Central memory CD4-positive, alpha-beta T cell (primary cell): ENCODE measurements at regions not wholly inside any gene's neighbourhood (a gene's known extent, or its start where the extent isn't known, plus 50 kb on each side); places are given as distances from the start of the nearest gene placed in this dataset.
"Not testable (repeated sequence)": the region's sequence is repeated elsewhere in the genome, so short reads cannot be mapped to it uniquely, and the experiment has no call there.

Experiments
- DNase-seq: peaks from one replicate; pipeline ENCODE4 v3.0.0; 2022

DNA sequence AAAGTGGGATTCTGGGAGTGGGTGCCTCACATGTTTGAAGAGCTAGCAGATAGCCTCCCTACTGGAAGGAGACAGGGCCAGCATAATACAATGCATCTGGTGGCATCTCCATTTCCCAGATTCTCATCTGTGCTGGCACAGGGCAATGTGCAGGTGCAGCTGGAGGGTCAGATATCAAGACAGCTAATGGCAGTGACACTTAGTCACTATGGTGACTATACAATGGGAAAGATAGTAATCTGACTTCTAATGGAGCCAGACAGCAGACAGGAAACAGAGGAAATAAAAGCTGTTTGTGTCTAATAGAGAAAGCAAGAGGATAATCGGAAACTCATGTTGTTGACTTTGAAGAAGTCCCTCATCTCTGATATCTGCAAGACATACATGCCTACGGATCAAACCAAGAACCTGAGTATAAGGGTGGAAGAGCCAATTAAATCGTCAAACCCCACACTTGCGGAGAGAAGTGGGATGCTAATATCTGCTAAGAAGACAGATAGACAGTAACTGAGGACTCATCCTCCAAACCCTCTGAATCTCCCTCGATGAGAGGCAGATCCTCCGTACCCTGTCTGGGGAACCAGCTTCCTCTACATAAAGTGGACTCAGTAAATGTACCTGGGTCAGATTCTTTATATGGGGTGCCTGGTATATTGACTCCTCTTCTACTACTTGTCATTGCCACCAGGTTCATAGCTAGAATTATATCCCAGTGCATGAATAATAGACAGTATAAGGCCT lies 692.7 kb downstream of the SOCS6 start:
- no peak for DNase-seq

DNA sequence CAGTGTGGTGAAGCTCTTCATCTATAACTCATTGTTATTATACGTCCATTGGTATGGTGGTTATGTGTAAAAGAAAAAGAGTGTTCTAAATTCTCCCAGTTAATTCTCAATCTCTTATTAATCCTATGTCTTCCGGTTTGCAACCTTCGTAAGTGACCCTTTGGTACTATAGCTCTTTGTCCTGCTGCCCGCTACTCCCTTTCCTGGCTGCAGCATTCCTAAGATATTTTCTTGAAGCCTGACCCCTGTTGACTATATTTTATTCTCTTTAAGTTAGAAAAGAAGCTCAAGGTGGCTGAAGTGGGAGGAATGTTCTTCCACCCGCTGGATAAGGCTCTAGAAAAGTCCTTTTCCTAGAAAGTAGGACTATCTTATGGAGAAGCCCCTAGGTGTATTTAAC lies 684.8 kb downstream of the SOCS6 start:
- no peak for DNase-seq

DNA sequence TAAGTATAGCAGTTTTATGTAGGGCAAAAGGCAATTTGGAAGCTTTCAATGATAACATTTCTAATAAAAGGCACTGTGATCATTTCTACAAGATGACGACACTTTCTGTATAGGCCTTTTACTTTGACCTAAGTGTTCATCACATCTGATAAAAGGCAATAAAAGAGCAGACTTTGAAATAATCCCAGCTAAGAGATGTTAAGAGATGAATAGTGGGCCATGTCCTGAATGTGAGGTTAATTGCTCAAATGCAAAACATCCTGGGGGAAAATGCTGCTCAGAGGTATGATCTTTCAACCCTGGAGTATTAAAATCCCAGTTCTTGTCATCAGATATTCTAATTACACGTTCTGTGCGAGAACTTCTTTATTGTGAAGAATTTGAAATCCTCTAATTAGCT lies 677.6 kb downstream of the SOCS6 start:
- DNase-seq: no peak

DNA sequence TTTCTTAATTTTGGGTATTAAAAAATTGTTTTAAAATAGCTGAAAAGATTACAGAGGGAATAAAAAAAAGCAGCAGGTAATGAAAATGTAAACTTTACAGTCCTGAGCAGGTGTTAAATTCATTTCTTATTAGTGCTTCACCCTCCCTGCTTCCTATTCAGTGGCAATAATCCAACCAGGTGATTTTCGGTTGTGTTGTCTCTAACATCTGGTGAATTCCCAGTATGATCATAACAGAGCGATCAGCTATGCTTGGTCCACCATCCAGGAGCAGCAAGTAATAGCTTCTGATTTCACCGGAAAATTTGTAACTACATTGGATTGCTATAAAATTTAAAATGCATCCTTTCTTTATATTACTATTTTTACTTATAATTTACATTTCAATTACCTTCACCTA lies 673.1 kb downstream of the SOCS6 start:
- no peak for DNase-seq

DNA sequence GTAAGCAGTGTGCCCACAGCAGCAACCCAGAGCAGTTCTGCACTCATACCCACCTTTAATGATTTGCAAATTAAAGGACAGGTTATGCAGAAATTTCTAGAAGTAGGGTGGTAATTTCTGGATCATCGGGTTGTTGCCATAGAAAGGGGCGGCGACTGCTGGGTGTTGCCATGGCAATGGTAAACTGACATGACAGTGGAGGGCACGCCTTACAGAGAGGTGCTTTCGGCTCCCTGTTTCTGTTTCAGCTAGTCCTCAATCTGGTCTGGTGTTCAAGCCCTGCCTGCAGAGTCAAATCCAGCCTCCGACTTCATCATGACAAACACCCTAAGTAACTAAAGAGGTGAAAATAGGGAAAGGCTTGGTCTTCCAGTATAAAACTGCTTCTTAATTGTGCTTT lies 667.7 kb downstream of the SOCS6 start:
- DNase-seq: no peak

DNA sequence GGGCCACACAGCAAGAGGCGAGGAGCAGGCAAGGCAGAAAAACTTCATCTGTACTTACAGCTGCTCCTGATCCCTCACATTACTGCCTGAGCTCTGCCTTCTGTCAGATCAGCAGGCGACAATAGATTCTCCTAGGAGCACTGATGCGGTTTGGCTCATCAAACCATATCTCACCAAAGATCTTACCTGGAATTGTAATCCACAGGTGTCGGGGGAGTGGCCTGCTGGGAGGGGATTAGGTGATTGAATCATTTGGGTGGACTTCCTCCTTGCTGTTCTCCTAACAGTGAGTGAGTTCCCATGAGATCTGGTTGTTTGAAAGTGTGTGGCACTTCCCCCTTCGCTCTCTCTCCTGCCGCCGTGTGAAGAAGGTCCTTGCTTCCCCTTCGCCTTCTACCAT lies 647.3 kb downstream of the SOCS6 start:
- no peak for DNase-seq

DNA sequence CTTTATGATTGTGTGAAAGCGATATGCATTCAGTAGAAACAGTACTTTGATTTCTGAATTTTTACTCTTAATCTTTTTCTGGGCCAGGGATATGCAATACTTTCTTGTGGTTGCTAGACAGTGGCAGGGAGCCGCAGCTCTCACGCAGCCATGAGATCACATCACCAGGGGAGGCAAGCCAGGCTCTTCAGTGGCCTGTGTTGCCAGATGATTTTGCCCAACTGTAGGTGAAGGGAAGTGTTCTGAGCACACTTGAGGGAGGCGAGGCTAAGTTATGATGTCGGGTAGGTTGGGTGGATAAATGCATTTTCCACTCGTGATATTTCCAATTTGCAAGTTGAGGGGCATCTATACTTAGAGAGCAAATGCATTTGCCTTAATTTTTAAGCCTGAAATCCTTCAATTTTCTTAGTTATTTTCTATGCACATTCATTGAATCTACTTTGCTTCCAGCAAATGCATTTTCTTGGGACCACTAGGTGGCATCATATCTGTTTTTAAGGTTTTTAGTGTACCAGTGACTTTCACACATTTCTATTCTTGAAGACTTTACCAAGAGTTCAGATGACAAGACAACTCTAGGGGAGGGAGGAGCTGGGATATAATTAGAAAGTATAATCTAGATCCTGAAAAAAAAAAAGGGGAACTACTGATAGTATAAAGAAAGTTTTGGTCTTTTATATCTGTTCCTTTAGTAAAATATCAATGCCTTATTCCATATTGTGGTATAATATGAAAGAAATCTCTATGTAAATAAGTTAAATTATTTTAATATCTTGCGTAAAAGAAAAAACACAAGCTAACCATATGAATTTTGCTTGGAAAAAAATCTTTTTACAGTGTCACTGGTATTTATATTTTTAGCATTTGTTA lies 643.3 kb downstream of the SOCS6 start:
- DNase-seq: no peak

DNA sequence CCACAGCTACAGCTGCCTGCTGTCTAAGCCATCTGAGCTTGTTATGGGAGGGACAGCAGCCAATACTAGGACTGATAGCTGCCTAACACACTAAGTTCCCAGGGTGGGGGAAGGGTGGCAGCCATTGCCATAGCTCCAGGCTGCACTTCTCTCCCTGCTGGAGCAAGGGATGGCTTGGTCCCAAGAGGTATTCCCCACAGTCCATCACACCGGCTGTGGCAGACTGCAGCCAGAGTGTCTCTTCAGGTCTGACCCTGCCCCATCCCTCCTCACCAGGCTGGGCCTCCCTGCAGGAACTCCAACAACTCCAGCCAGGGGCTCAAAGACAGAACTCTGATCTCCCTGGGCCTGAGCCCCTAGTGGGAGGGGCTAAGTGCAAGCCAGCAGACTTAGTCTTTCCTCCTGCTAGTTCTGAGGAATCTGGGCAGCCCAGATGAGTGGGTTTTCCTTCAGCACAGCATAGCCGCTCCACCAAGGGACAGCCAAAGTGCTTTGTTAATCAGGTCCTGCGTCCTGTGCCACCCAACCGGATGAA lies 632.1 kb downstream of the SOCS6 start:
- DNase-seq: no peak

DNA sequence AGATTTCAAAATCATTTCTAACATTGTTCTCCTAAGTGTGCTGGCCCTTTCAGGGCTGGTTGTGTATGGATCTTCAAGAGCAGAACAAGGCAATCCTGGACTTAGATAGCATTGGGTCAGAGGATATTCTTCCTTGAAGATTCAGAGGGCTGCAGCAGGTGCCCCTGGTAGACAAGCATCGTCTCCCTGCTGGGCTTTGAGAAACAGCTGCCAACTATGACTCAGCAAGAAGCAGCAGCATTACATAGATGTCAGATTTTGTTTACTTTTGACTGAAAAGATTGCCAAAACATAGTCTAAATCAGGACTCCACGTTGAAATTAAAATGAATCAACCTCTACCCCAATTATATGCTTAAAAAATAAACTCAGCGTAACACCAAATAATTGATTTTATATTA lies 618.8 kb downstream of the SOCS6 start:
- DNase-seq: no peak

DNA sequence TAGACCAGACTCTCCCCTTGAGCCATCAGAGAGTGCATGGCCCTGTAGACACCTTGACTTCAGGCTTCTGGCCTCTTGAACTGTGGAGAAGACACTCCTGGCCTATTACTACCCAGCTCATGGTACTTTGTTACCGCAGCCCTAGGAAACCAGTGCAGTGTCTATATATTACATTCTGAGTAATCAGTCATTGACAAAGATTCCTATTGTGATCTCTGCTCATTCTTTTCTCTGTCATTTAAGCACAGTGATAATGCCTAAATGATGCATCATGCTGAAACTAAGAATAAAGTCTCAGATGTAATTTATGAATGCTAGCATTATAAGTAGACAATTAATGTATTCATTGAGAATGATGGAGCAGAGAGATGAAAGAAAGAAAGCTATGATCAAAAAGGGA lies 603.5 kb downstream of the SOCS6 start:
- no peak for DNase-seq

DNA sequence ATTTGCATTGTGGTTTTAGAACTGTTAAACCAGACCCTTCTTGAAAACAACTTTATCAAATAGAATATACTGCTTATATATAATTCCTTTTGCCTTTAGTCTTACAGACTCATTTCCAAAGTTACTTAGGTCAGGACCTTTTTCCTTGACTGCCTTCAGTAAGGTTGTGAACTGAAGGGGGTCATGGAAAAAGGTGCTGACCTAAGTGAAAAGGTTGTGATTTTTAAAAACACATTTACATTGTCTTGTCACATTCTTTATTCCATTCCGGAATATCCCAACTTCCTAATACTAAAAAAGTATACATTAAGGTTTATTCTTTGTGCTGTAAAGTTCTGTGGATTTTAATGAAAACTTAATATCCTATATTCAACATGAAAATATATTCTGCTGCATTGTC lies 581.4 kb downstream of the SOCS6 start:
- DNase-seq: no peak

DNA sequence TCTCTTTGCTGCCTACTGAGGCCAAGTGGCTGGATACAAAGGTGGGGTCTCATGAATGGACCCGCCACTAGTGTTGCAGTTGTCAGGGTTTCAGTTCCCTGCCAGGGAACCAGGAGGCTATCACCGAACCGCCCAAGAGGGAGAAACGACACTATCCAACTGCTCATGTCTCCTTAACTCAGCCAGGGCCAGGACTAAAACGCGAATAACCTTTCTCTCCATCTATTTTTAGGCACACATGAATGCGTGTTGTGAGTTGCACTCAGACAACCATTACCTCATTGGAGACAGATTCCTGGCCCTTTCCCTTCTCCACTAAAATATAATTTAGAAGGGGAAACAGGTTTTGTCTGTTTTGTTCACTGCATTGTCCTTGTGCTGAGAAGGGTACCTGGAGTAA lies 559.5 kb downstream of the SOCS6 start:
- no peak for DNase-seq

DNA sequence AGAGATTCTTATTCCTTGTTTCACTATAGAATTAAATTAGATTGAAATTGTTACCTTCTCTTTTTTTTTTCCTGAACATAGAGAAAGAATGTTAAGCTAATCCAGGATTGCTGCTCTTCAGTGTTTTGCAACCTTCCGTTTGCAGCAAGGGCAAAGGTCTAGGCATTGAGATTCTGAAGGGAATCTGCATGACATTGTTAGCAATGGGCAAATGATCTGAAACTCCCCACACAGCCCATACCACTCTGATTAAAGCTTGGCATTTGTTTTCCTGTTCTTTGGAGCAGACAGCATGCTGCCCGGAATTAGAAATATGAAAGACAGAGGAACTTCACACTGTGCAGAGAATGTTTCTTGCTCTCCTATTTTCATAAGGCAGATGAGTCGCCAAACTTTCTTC lies 551.8 kb downstream of the SOCS6 start:
- no peak for DNase-seq

DNA sequence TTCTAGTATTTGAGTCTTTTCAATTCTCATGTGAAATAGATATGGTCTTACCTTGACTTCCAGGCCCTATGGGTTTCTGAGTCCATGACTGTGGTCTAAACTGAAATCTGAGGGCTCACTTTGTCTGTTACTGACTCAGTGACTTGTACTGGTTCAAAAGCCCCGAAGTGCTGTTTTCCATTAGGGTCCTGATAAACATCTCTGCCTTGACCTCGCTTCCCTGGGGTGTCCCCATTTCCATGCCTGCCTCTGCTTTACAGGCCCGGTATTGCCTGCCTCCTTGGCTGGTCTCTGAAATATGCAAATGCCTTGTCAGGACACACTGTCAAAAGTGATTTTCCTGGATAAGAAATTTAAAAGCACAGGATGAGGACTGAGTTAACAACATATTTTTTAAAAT lies 538.8 kb downstream of the SOCS6 start:
- DNase-seq: no peak

DNA sequence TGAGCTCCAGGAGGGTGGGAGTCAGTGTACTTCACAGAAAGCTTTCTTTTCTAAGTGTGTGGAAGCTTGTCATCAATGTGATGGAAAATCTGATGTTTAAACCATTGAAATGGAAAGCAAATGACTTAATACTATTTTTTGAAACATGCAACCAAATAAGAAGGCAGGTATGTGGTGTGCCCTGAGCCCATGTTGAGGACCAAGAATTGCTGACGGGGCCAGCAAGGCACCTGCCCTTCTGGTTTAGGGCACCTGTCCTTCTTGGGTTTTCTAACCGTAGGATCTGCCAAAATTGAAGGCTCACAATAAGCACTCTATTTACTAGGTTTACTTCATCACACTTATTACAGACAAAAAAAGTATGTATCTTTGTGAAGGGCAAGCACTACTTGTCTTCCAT lies 537.7 kb downstream of the SOCS6 start:
- no peak for DNase-seq

DNA sequence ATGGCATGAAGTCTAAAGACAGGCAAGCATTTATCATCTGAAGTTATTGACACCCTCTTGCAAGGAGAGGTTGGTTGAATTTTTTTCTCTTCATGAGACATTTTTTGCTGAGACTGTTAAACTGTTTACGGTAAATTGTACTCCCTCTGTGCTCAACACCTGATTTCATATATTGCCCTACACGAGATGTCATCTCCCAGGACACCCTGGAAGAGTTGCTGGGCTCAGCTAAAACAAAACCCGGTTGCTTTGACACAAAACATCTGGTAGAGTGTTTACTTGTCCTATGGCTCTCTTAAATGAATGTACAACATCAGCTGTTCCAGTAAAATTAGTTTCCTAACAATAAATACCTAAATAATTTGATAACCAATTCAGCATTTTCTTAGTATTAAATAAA lies 533.8 kb downstream of the SOCS6 start:
- DNase-seq: no peak

DNA sequence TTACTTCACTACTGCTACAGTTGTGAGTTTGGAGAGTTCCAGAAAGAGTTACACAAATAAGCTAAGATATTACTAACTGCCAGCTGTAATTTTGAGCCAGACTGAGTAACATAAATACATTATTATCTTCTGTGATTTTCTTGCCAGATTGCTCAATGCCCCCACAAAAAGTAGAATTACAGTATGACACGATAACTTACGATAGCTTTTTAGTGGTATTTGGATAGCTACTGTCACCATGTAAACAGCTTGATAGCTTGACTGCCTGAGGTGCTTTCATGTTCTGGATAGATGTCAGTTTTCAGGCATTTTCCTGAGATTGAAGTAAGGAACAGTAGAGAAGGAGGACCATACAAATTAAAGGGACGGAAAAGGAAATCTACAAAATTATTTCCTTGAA lies 533.3 kb downstream of the SOCS6 start:
- DNase-seq: no peak

DNA sequence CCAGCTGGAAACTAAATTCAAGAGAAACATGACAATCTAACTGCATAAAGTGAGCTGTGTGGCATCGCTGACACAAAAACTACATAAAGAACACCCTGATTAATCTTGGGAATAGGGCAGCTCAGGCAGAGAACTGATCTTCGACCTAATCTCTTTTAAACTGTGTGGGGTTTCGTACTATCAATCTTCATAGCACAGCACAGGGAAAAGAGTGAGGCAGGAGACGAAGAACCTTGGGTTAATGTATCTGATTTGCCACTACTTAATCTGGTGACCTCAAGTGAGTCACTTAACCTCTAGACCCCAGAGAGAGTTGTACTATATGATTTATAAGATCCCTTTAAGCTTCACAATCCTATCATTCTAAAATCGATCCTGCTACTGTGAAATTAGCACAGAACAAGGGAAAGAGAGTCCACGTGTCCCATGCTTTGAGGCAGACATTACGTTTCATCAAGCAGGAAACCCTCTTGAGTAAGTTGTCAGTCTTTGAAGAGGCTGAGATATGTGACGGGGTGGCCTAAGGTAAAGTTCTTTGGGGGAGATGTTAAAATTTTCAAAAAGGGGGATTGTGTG lies 519.7 kb downstream of the SOCS6 start:
- no peak for DNase-seq

DNA sequence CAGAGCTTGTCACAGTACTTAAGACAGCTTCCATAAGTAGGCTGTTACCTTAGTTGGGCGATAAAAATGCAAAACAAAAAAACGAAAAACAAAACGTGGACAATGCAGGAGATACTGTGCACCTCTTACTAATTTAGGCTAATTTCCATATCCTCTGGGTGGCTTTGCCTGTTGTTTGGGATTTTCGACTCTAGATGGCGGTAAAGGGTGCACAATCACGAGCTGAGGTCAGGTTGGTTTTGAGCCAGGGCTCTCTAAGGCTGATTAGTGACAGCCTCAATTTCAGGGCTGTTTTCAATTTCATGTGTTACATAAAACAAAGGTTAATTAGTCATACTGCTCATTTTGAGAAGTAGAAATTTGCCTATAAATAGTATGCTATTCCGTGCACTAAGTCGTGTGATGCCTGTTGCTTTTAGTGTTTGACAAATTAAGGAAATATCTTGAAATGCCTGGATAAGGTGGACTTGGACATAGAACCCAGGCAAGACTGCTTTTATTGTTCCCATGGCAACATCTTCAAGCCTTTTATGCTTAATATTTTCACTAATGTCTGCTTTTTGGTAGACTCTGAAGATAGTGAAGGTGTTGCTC lies 493.1 kb downstream of the SOCS6 start:
- peak; percentile 38 for DNase-seq

DNA sequence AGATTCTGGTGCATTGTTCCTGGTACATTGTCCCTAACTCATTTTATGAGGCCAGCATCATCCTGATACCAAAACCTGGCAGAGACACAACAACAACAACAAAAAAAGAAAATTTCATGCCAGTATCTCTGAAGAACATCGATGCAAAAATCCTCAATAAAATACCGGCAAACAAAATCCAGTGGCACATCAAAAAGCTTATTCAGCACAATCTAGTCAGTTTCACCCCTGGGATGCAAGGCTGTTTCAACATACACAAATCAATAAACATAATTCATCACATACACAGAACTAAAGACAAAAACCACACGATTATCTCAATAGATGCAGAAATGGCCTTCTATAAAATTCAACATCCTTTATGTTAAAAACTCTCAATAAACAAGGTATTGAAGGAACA lies 477.4 kb downstream of the SOCS6 start:
- DNase-seq: not testable (repeated sequence)

DNA sequence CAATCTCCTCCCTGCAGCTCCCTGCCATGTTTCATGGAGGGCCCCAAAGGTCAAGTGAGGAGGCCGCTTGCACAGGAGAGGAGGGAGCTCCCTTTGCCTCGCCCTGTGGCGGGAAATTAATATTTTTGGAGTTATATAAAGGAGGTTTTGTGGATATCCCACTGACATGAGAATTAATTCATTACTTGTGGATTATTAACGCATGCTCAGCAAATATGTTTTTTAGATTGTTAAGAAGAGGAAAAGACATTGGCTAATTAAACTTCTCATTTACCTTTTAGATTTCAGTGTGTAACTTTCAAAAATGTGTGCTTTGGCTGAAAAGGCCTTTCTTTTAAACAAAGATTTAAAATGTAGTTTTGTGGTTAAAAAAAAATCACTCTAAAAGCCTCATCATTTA lies 474.0 kb downstream of the SOCS6 start:
- DNase-seq: no peak

DNA sequence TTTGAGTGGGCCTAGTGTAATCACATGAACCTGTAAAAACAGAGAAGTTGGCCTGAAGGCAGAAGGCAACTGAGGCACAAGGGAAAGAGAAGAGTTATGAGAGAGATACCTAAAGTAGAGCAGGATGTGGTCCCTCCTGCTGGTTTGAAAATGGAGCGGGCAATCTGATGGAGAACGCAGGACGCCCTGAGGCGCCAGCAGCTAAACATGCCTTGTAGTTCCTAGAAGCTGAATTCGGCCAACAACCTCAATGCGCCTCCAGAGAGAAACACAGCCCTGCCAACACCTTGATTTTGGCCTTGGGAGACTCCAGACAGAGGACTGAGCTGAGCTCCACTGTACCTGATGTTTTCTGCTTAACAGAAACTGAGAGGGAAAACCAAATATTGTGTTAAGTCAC lies 469.9 kb downstream of the SOCS6 start:
- no peak for DNase-seq

DNA sequence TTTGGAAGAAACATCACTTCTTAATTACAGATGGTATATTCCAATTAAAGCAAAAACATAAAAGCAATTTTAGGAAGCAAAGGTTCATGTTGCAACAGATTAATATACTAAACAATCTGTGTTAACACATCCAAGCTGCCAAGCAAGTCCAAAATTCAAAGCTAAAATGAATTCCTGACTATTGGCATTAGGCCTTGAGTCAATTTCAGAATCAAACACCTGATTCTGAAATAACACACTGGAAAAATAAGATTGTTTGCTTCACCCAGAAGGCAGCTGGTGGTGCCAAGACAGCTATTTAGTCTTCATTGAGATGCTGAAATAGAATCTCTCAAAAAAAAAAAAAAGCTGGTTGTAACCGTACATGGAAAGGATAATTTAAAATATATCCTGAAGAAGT lies 465.6 kb downstream of the SOCS6 start:
- DNase-seq: no peak
